GM21723 (cell line): ENCODE measurements at regions not wholly inside any gene's neighbourhood (a gene's known extent, or its start where the extent isn't known, plus 50 kb on each side); places are given as distances from the start of the nearest gene placed in this dataset.
A peak's percentile ranks its signal among the peaks of the same experiment; 100 is the strongest.
"Not testable (repeated sequence)": the region's sequence is repeated elsewhere in the genome, so short reads cannot be mapped to it uniquely, and the experiment has no call there.

ENCODE experiments used
- ATAC-seq: cut with Tn5 transposase; IDR thresholded peaks from one replicate; pipeline ENCODE4 v1.9.1; 2021; ENCODE audit warnings: mild to moderate bottlenecking, moderate library complexity; ENCODE audit not compliant: unreplicated experiment

GRCh38 chr1:193458628-193459027 lies 272.2 kb upstream of the B3GALT2 start:
- no peak for ATAC-seq

- ATAC-seq: no peak
Observed at GRCh38 chr1:193457676-193458075, 271.3 kb upstream of the B3GALT2 start.

- ATAC-seq: peak; percentile 75
Observed at GRCh38 chr1:193456811-193457280, 270.4 kb upstream of the B3GALT2 start.

GRCh38 chr1:193451606-193452005 lies 265.2 kb upstream of the B3GALT2 start:
- no peak for ATAC-seq

GRCh38 chr1:193451001-193451400 lies 264.6 kb upstream of the B3GALT2 start:
- ATAC-seq: no peak

- ATAC-seq: peak; percentile 92
Observed at GRCh38 chr1:193448682-193449461, 262.5 kb upstream of the B3GALT2 start.

- ATAC-seq: no peak
Observed at GRCh38 chr1:193443886-193444285, 257.5 kb upstream of the B3GALT2 start.

- peak; percentile 65 for ATAC-seq
Observed at GRCh38 chr1:193438771-193439170, 252.4 kb upstream of the B3GALT2 start.

- ATAC-seq: peak; percentile 11
Observed at GRCh38 chr1:193438312-193438711, 251.9 kb upstream of the B3GALT2 start.

GRCh38 chr1:193437785-193438184 lies 251.4 kb upstream of the B3GALT2 start:
- peak; percentile 88 for ATAC-seq

GRCh38 chr1:193437333-193437732 lies 250.9 kb upstream of the B3GALT2 start:
- ATAC-seq: not testable (repeated sequence)

GRCh38 chr1:193435781-193436180 lies 249.4 kb upstream of the B3GALT2 start:
- no peak for ATAC-seq

GRCh38 chr1:193434319-193434718 lies 247.9 kb upstream of the B3GALT2 start:
- ATAC-seq: no peak

- no peak for ATAC-seq
Observed at GRCh38 chr1:193433599-193433998, 247.2 kb upstream of the B3GALT2 start.

GRCh38 chr1:193432979-193433587 lies 246.7 kb upstream of the B3GALT2 start:
- no peak for ATAC-seq

- ATAC-seq: no peak
Observed at GRCh38 chr1:193431265-193431977, 245.0 kb upstream of the B3GALT2 start.

GRCh38 chr1:193427524-193427923 lies 241.1 kb upstream of the B3GALT2 start:
- no peak for ATAC-seq

GRCh38 chr1:193426061-193426460 lies 239.6 kb upstream of the B3GALT2 start:
- no peak for ATAC-seq

- ATAC-seq: no peak
Observed at GRCh38 chr1:193421487-193421886, 235.1 kb upstream of the B3GALT2 start.

GRCh38 chr1:193419295-193419694 lies 232.9 kb upstream of the B3GALT2 start:
- ATAC-seq: no peak

GRCh38 chr1:193418745-193419058 lies 232.3 kb upstream of the B3GALT2 start:
- peak; percentile 24 for ATAC-seq
